ENCODE measurements at regions not wholly inside any gene's neighbourhood (a gene's known extent, or its start where the extent isn't known, plus 50 kb on each side); places are given as distances from the start of the nearest gene placed in this dataset.

- H3K27ac ChIP-seq (ENCODE audit: low read depth in 2 of 2, low read length in 1 of 2): no peak overlapping the region
- no peak overlapping the region for H3K9ac ChIP-seq
- no peaks in the 10 kb centered on the region for H3K27me3 ChIP-seq (ENCODE audit: insufficient read depth)
- no peak for DNase-seq
- WGBS (ENCODE audit: low lambda C conversion rate): 29% methylated on average over 1 of the region's 1 CpG
- no peaks in the 10 kb centered on the region for H4K20me1 ChIP-seq (ENCODE audit: insufficient read depth)
- no peaks in the 10 kb centered on the region for H3F3A ChIP-seq (replicated peaks; ENCODE audit: insufficient read depth)
- POLR2A ChIA-PET: no interaction called here
- no peak overlapping the region for H3K4me2 ChIP-seq
- no peak overlapping the region for H2AFZ ChIP-seq (ENCODE audit: low read depth)
- H3K36me3 ChIP-seq (replicated peaks in 1 of 2; ENCODE audit: control insufficient read depth in 1 of 2, insufficient read depth in 2 of 2, low read length in 1 of 2): no peaks in the 10 kb centered on the region
- no peak for TF ChIP-seq TAF1 (IDR thresholded peaks at IDR 0.05; ENCODE audit: borderline replicate concordance, low read depth, low read length)
- TF ChIP-seq RCOR1 (IDR thresholded peaks at IDR 0.05; ENCODE audit: low read length): no peak
- TF ChIP-seq REST (IDR thresholded peaks at IDR 0.05; ENCODE audit: low read depth, low read length): no peak
- TF ChIP-seq SIN3A (IDR thresholded peaks at IDR 0.05; ENCODE audit: borderline replicate concordance, low read depth, low read length): no peak
- no peak for TF ChIP-seq PBX3 (IDR thresholded peaks at IDR 0.05)
- TF ChIP-seq GABPA (IDR thresholded peaks at IDR 0.05; ENCODE audit: low read depth): no peak
- no peak for TF ChIP-seq IRF3 (IDR thresholded peaks at IDR 0.05; ENCODE audit: low read depth, low read length)
- no peak for TF ChIP-seq GATA2 (CRISPR knock-in tag; IDR thresholded peaks at IDR 0.05)
- no peak for TF ChIP-seq RAD21 (IDR thresholded peaks at IDR 0.05; ENCODE audit: low read length)
- TF ChIP-seq RFX5 (IDR thresholded peaks at IDR 0.05; ENCODE audit: low read length): no peak
- TF ChIP-seq USF1 (IDR thresholded peaks at IDR 0.05; ENCODE audit: borderline replicate concordance, low read depth): no peak
- TF ChIP-seq MAX (IDR thresholded peaks at IDR 0.05; ENCODE audit: low read depth): no peak
- no peak for TF ChIP-seq ELF1 (IDR thresholded peaks at IDR 0.05)
- TF ChIP-seq CHD2 (IDR thresholded peaks at IDR 0.05; ENCODE audit: low read length, partially characterized antibody): no peak
- TF ChIP-seq USF2 (IDR thresholded peaks at IDR 0.05; ENCODE audit: borderline replicate concordance, low read depth, low read length): no peak
- no peak for TF ChIP-seq RXRA (IDR thresholded peaks at IDR 0.05; ENCODE audit: borderline replicate concordance, low read depth)
- no peak for TF ChIP-seq MEF2A (IDR thresholded peaks at IDR 0.05; ENCODE audit: borderline replicate concordance, low read depth)
- no peak for TF ChIP-seq JUND (IDR thresholded peaks at IDR 0.05)
- TF ChIP-seq FOSL2 (IDR thresholded peaks at IDR 0.05; ENCODE audit: borderline replicate concordance, low read depth): no peak
- no peaks in the 10 kb centered on the region for H3K9me2 ChIP-seq
- CTCF ChIA-PET: no interaction called here
- H3K4me1 ChIP-seq (ENCODE audit: control insufficient read depth in 1 of 2, insufficient read depth in 2 of 2, low read depth in 1 of 2, low read length in 1 of 2): no peaks in the 10 kb centered on the region
- H3K79me2 ChIP-seq (ENCODE audit: insufficient read depth): no peaks in the 10 kb centered on the region
- H3K4me3 ChIP-seq (ENCODE audit: low read depth in 2 of 2, low read length in 1 of 2): no peak overlapping the region
- no peaks in the 10 kb centered on the region for H3K9me3 ChIP-seq
Measured at GRCh38 chr1:68918563-68918962, 421.7 kb upstream of the DEPDC1 start.

Measured in SK-N-SH (cell line).